Caco-2 (cell line): ENCODE measurements at regions not wholly inside any gene's neighbourhood (a gene's known extent, or its start where the extent isn't known, plus 50 kb on each side); places are given as distances from the start of the nearest gene placed in this dataset.

Experiments used
- BruUV-seq: library from RNA; stranded (reverse); fragments of 400-500 nt; replicated peaks from 2 replicates; lab custom pipeline; 2021; lab: Mats Ljungman, UMichigan
- CTCF ChIA-PET: fragments of 300-600 bp; sonication (Branson Sonifier 250); formaldehyde crosslinking; loops from one replicate; lab custom pipeline; 2022; ENCODE audit warnings: antibody characterized with exemption; lab: Charles Lee
- POLR2A ChIA-PET: fragments of 300-600 bp; sonication (Branson Sonifier 250); formaldehyde crosslinking; loops from one replicate; lab custom pipeline; 2022; ENCODE audit warnings: antibody characterized with exemption; lab: Charles Lee
- DNase-seq, 2 experiments: peaks; one replicate each; pipeline versions ENCODE4 v3.0.0 to v3.0.0-alpha.2; 2020 to 2022
- H3K27me3 ChIP-seq: replicated peaks from 2 replicates; pipeline ENCODE4 v1.6.0; 2011; ENCODE audit warnings: low read length; ENCODE audit not compliant: control insufficient read depth, insufficient read depth
- H3K36me3 ChIP-seq: 2 replicates; pipeline ENCODE4 v1.5.1; 2011; ENCODE audit warnings: low read length; ENCODE audit not compliant: control insufficient read depth, insufficient read depth
- H3K4me1 ChIP-seq: fragments of 250-450 bp; sonication (Bioruptor Pico); 2 replicates; pipeline ENCODE4 v1.5.1; 2020; ENCODE audit warnings: mild to moderate bottlenecking
- H3K4me3 ChIP-seq: 2 replicates; pipeline ENCODE4 v1.5.1; 2011; ENCODE audit warnings: low read depth, mild to moderate bottlenecking, control low read depth, low read length
- H3K9me3 ChIP-seq: fragments of 250-450 bp; sonication (Bioruptor Pico); 2 replicates; pipeline ENCODE4 v1.5.1; 2020; ENCODE audit warnings: mild to moderate bottlenecking, moderate library complexity
- H3K27ac Mint-ChIP-seq: one replicate; pipeline ENCODE4 v1.8.0; 2022; ENCODE audit warnings: mixed read lengths; ENCODE audit not compliant: unreplicated experiment
- H3K27me3 Mint-ChIP-seq: one replicate; pipeline ENCODE4 v1.8.0; 2022; ENCODE audit warnings: mixed read lengths; ENCODE audit not compliant: insufficient read depth, unreplicated experiment
- H3K36me3 Mint-ChIP-seq: one replicate; pipeline ENCODE4 v1.8.0; 2022; ENCODE audit warnings: mild to moderate bottlenecking, mixed read lengths; ENCODE audit not compliant: insufficient read depth, unreplicated experiment
- H3K4me1 Mint-ChIP-seq: one replicate; pipeline ENCODE4 v1.8.0; 2022; ENCODE audit warnings: low read depth, mixed read lengths; ENCODE audit not compliant: unreplicated experiment
- H3K4me3 Mint-ChIP-seq: one replicate; pipeline ENCODE4 v1.8.0; 2022; ENCODE audit warnings: mild to moderate bottlenecking, moderate library complexity, mixed read lengths; ENCODE audit not compliant: unreplicated experiment
- H3K9me3 Mint-ChIP-seq: one replicate; pipeline ENCODE4 v1.8.0; 2022; ENCODE audit warnings: mixed read lengths; ENCODE audit not compliant: unreplicated experiment
- intact Hi-C: fragments of 100-400 bp; cut with micrococcal nuclease; formaldehyde crosslinking; loops from one replicate; pipeline ENCODE4 v1.10.0; 2022; ENCODE audit not compliant: unreplicated experiment
- TF ChIP-seq, protein P1 (sequence below), 2 experiments: fragments of 200-600 bp in 1 of 2; IDR thresholded peaks; 1 replicate in 1 of 2; 2 replicates in 1 of 2; pipeline versions ENCODE4 v1.5.1 to v1.8.0; 2011 to 2022; ENCODE audit warnings: antibody characterized with exemption in 1 of 2, control low read depth in 1 of 2, inconsistent platforms in 1 of 2, low read depth in 1 of 2, low read length in 1 of 2, mild to moderate bottlenecking in 1 of 2, moderate library complexity in 1 of 2; ENCODE audit not compliant: insufficient read depth in 1 of 2, severe bottlenecking in 1 of 2, unreplicated experiment in 1 of 2

DNA sequence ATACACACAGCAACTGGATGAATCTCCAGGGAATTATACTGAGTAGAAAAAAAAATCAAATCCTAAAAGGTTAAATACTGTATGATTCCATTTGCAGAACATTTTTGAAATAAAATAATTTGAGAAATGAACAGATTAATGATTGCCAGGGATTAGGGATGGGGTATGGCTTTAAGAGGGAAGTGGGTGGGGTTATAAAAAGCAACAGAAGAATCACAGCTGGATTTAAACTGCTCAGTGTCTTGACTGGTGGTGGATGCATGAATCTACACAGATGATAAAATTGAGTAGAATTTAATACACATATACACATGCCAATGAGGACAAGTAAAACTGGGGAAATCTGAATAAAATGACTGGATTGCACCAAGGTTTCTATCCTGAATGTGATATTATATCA is 79.7 kb upstream of the GOLGA8B start:
- DNase-seq = no peak
- Histone ChIP-seq H3K36me3 (no peaks in the 10 kb centered on the region), H3K27me3 (no peaks in the 10 kb centered on the region), H3K4me3 (no peak overlapping the region), H3K4me1 (no peaks in the 10 kb centered on the region), H3K9me3 (0 out of 2 replicates have a peak, but pooled peaks cover 3% of the 10 kb centered on the region)
- Mint-ChIP-seq H3K4me3 (no peak overlapping the region), H3K27ac (no peak overlapping the region), H3K4me1 (no peaks in the 10 kb centered on the region), H3K9me3 (no peaks in the 10 kb centered on the region), H3K27me3 (peaks cover 16% of the 10 kb centered on the region), H3K36me3 (no peaks in the 10 kb centered on the region)
- ChIA-PET CTCF (no interaction called here), POLR2A (no interaction called here)
- TF ChIP-seq, protein P1, sequence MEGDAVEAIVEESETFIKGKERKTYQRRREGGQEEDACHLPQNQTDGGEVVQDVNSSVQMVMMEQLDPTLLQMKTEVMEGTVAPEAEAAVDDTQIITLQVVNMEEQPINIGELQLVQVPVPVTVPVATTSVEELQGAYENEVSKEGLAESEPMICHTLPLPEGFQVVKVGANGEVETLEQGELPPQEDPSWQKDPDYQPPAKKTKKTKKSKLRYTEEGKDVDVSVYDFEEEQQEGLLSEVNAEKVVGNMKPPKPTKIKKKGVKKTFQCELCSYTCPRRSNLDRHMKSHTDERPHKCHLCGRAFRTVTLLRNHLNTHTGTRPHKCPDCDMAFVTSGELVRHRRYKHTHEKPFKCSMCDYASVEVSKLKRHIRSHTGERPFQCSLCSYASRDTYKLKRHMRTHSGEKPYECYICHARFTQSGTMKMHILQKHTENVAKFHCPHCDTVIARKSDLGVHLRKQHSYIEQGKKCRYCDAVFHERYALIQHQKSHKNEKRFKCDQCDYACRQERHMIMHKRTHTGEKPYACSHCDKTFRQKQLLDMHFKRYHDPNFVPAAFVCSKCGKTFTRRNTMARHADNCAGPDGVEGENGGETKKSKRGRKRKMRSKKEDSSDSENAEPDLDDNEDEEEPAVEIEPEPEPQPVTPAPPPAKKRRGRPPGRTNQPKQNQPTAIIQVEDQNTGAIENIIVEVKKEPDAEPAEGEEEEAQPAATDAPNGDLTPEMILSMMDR (IDR thresholded peaks at IDR 0.05; ENCODE audit: insufficient read depth in 1 of 2, low read depth in 1 of 2, low read length in 1 of 2, severe bottlenecking in 1 of 2, unreplicated experiment in 1 of 2) = no peak
- intact Hi-C loops = no loop called here
- no TSS peak for BruUV-seq

DNA sequence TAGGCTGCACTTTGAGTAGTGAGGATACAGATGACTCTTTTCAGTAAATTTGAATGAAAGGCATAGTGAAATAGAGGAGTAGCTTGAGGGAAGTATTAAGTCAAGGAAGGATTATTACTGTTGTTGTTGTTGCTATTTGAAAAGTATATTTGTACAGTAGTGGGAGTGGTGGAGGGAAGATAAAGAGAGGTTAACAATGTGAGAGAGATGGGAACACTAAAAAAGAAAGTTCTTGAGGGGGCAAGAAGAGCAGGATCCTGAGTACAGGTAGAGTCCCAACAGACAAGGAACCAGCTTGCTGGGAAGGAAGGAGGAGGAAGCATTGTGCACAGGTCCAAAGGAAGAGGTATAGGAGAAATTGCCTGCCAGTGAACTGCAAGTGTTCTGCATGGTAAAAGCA is 75.6 kb upstream of the GOLGA8B start:
- Mint-ChIP-seq H3K27me3 (peaks cover 17% of the 10 kb centered on the region), H3K4me1 (no peaks in the 10 kb centered on the region), H3K36me3 (no peaks in the 10 kb centered on the region), H3K4me3 (no peak overlapping the region), H3K9me3 (no peaks in the 10 kb centered on the region), H3K27ac (no peak overlapping the region)
- POLR2A ChIA-PET = interaction anchor here (0.6 kb wide), 1 partner anchor 86 kb away, joined by 5 read pairs; no protein-coding TSS in a partner anchor
- TF ChIP-seq, protein P1 (IDR thresholded peaks at IDR 0.05; ENCODE audit: insufficient read depth in 1 of 2, low read depth in 1 of 2, low read length in 1 of 2, severe bottlenecking in 1 of 2, unreplicated experiment in 1 of 2) = no peak
- Histone ChIP-seq H3K4me3 (no peak overlapping the region), H3K4me1 (no peaks in the 10 kb centered on the region), H3K27me3 (no peaks in the 10 kb centered on the region), H3K9me3 (0 out of 2 replicates have a peak, but pooled peaks cover 3% of the 10 kb centered on the region), H3K36me3 (no peaks in the 10 kb centered on the region)
- no peak for DNase-seq
- no TSS peak for BruUV-seq
- CTCF ChIA-PET = no interaction called here
- intact Hi-C loops = no loop called here

DNA sequence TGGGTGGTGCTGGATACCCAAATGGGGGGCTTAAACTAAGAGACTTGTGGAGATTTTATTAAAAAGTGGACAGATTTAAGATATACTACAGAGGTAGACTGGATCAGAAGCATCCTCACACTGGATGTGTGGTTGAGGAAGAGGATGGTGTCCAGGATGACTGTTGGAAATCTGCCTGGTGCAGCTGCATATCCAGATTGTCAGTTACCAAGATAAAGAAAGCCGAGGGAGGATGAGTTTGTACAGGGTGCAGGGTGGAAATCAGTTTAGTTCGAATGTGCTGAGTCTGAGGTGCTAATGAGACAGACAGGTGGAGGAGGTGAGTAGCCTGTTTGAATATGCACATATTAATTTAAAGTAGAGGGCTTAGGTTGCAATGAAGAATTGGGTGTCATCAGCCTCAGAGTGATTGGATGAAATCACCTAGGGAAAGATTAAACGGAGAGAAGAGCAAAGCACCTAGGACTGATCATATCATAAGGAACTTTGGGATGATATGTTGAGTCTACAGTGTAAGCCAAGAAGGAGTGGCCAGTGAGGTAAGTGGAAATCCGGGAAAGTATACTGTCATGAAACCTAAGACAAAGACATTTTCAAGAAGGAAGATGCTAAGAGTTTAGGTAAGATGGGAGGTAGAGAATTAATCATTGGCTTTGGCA is 74.1 kb upstream of the GOLGA8B start:
- intact Hi-C loops = no loop called here
- H3K27me3 ChIP-seq = no peaks in the 10 kb centered on the region
- Mint-ChIP-seq H3K27me3 (peaks cover 17% of the 10 kb centered on the region), H3K36me3 (no peaks in the 10 kb centered on the region), H3K4me3 (no peak overlapping the region), H3K9me3 (no peaks in the 10 kb centered on the region), H3K4me1 (no peaks in the 10 kb centered on the region), H3K27ac (no peak overlapping the region)
- no TSS peak for BruUV-seq
- CTCF ChIA-PET = no interaction called here
- DNase-seq = no peak
- H3K9me3 ChIP-seq = 0 out of 2 replicates have a peak, but pooled peaks cover 3% of the 10 kb centered on the region
- POLR2A ChIA-PET = no interaction called here
- TF ChIP-seq, protein P1 (IDR thresholded peaks at IDR 0.05; ENCODE audit: insufficient read depth in 1 of 2, low read depth in 1 of 2, low read length in 1 of 2, severe bottlenecking in 1 of 2, unreplicated experiment in 1 of 2) = no peak
- no peaks in the 10 kb centered on the region for H3K4me1 ChIP-seq
- no peaks in the 10 kb centered on the region for H3K36me3 ChIP-seq
- no peak overlapping the region for H3K4me3 ChIP-seq
